ENCODE measurements at regions not wholly inside any gene's neighbourhood (a gene's known extent, or its start where the extent isn't known, plus 50 kb on each side); places are given as distances from the start of the nearest gene placed in this dataset.

- TF ChIP-seq CTCF (conservative IDR thresholded peaks at IDR 0.05; ENCODE audit: low read length) (no peak), EZH2phosphoT487 (IDR thresholded peaks at IDR 0.05; ENCODE audit: borderline replicate concordance) (no peak)
Observed at GRCh38 chr1:30291526-30291925, 431.9 kb downstream of the MATN1 start.
